CD4-positive, alpha-beta T cell treated with Interleukin-10 for 1 hour (primary cell): ENCODE measurements at regions not wholly inside any gene's neighbourhood (a gene's known extent, or its start where the extent isn't known, plus 50 kb on each side); places are given as distances from the start of the nearest gene placed in this dataset.
"Not testable (repeated sequence)": the region's sequence is repeated elsewhere in the genome, so short reads cannot be mapped to it uniquely, and the experiment has no call there.

ENCODE experiments used
- DNase-seq: peaks from one replicate; pipeline ENCODE4 v3.0.0-alpha.2; 2020

- no peak for DNase-seq
Measured at GRCh38 chr4:115279330-115279729, 165.9 kb upstream of the NDST4 start.

GRCh38 chr4:115278830-115279229 lies 165.4 kb upstream of the NDST4 start:
- no peak for DNase-seq

- DNase-seq: no peak
Measured at GRCh38 chr4:115275615-115276014, 162.2 kb upstream of the NDST4 start.

GRCh38 chr4:115274545-115274944 lies 161.1 kb upstream of the NDST4 start:
- peak; percentile 20 for DNase-seq

GRCh38 chr4:115272594-115272993 lies 159.2 kb upstream of the NDST4 start:
- no peak for DNase-seq

- no peak for DNase-seq
Measured at GRCh38 chr4:115272185-115272584, 158.8 kb upstream of the NDST4 start.

GRCh38 chr4:115260195-115260594 lies 146.8 kb upstream of the NDST4 start:
- DNase-seq: no peak

- no peak for DNase-seq
Measured at GRCh38 chr4:115259642-115260041, 146.2 kb upstream of the NDST4 start.

- no peak for DNase-seq
Measured at GRCh38 chr4:115249808-115250207, 136.4 kb upstream of the NDST4 start.

GRCh38 chr4:115234405-115235093 lies 121.1 kb upstream of the NDST4 start:
- DNase-seq: peak; percentile 8

GRCh38 chr4:115233600-115233999 lies 120.2 kb upstream of the NDST4 start:
- no peak for DNase-seq

- DNase-seq: no peak
Measured at GRCh38 chr4:115229873-115230272, 116.5 kb upstream of the NDST4 start.

GRCh38 chr4:115228851-115229250 lies 115.4 kb upstream of the NDST4 start:
- DNase-seq: no peak

- DNase-seq: no peak
Measured at GRCh38 chr4:115222061-115222460, 108.6 kb upstream of the NDST4 start.

GRCh38 chr4:115219862-115220261 lies 106.4 kb upstream of the NDST4 start:
- DNase-seq: no peak

- DNase-seq: no peak
Measured at GRCh38 chr4:115219315-115219860, 106.0 kb upstream of the NDST4 start.

GRCh38 chr4:115215935-115216334 lies 102.5 kb upstream of the NDST4 start:
- no peak for DNase-seq

- DNase-seq: no peak
Measured at GRCh38 chr4:115213716-115214115, 100.3 kb upstream of the NDST4 start.

GRCh38 chr4:115201042-115201330 lies 87.6 kb upstream of the NDST4 start:
- no peak for DNase-seq

GRCh38 chr4:115200201-115201041 lies 87.0 kb upstream of the NDST4 start:
- not testable (repeated sequence) for DNase-seq

- DNase-seq: not testable (repeated sequence)
Measured at GRCh38 chr4:115194612-115195011, 81.2 kb upstream of the NDST4 start.

GRCh38 chr4:115190529-115190928 lies 77.1 kb upstream of the NDST4 start:
- DNase-seq: no peak

- no peak for DNase-seq
Measured at GRCh38 chr4:115187136-115187535, 73.7 kb upstream of the NDST4 start.

- not testable (repeated sequence) for DNase-seq
Measured at GRCh38 chr4:115179438-115180062, 66.1 kb upstream of the NDST4 start.
